NCI-H2029 (cell line): ENCODE measurements at regions not wholly inside any gene's neighbourhood (a gene's known extent, or its start where the extent isn't known, plus 50 kb on each side); places are given as distances from the start of the nearest gene placed in this dataset.

Experiments
- DNase-seq: peaks from one replicate; lab custom pipeline; 2025; lab: John Stamatoyannopoulos, UW

- DNase-seq: peak; percentile 26
Measured at GRCh38 chr18:77755187-77755586, 505.5 kb downstream of the GALR1 start.

- DNase-seq: no peak
Measured at GRCh38 chr18:77761332-77761731, 511.7 kb downstream of the GALR1 start.

- DNase-seq: no peak
Measured at GRCh38 chr18:77762014-77762413, 512.4 kb downstream of the GALR1 start.

GRCh38 chr18:77762642-77763041 is 513.0 kb downstream of the GALR1 start:
- DNase-seq: no peak

- DNase-seq: no peak
Measured at GRCh38 chr18:77763530-77764145, 514.0 kb downstream of the GALR1 start.

- DNase-seq: no peak
Measured at GRCh38 chr18:77765468-77765867, 515.8 kb downstream of the GALR1 start.

- no peak for DNase-seq
Measured at GRCh38 chr18:77766421-77766820, 516.8 kb downstream of the GALR1 start.

GRCh38 chr18:77772177-77772576 is 522.5 kb downstream of the GALR1 start:
- no peak for DNase-seq

- no peak for DNase-seq
Measured at GRCh38 chr18:77776104-77776503, 526.5 kb downstream of the GALR1 start.

GRCh38 chr18:77777163-77777562 is 527.5 kb downstream of the GALR1 start:
- no peak for DNase-seq

- no peak for DNase-seq
Measured at GRCh38 chr18:77784759-77785379, 535.2 kb downstream of the GALR1 start.

- no peak for DNase-seq
Measured at GRCh38 chr18:77785415-77785975, 535.8 kb downstream of the GALR1 start.

GRCh38 chr18:77803024-77803423 is 553.4 kb downstream of the GALR1 start:
- no peak for DNase-seq

- no peak for DNase-seq
Measured at GRCh38 chr18:77804382-77804781, 554.7 kb downstream of the GALR1 start.

GRCh38 chr18:77807650-77808049 is 558.0 kb downstream of the GALR1 start:
- DNase-seq: no peak

- peak; percentile 80 for DNase-seq
Measured at GRCh38 chr18:77811503-77811902, 561.9 kb downstream of the GALR1 start.

- no peak for DNase-seq
Measured at GRCh38 chr18:77815666-77816338, 566.2 kb downstream of the GALR1 start.

- DNase-seq: no peak
Measured at GRCh38 chr18:77818328-77818727, 568.7 kb downstream of the GALR1 start.

GRCh38 chr18:77820472-77820871 is 570.8 kb downstream of the GALR1 start:
- no peak for DNase-seq

GRCh38 chr18:77821892-77822291 is 572.2 kb downstream of the GALR1 start:
- no peak for DNase-seq

GRCh38 chr18:77822632-77823031 is 573.0 kb downstream of the GALR1 start:
- DNase-seq: no peak

GRCh38 chr18:77833807-77834206 is 584.2 kb downstream of the GALR1 start:
- DNase-seq: no peak

GRCh38 chr18:77851802-77852201 is 602.2 kb downstream of the GALR1 start:
- DNase-seq: no peak
